HCT116 (cell line): ENCODE measurements at regions not wholly inside any gene's neighbourhood (a gene's known extent, or its start where the extent isn't known, plus 50 kb on each side); places are given as distances from the start of the nearest gene placed in this dataset.

Experiments used
- ATAC-seq: fragments of 200-7000 bp; cut with Tn5 transposase; 2 replicates; pipeline ENCODE4 v1.9.1; 2020; ENCODE audit warnings: mild to moderate bottlenecking, moderate library complexity
- BruUV-seq: library from RNA; stranded (reverse); fragments of 400-500 nt; replicated peaks from 2 replicates; lab custom pipeline; 2021; lab: Mats Ljungman, UMichigan
- CTCF ChIA-PET: fragments of 300-600 bp; sonication (Branson Sonifier 250); formaldehyde crosslinking; loops from one replicate; lab custom pipeline; 2021; ENCODE audit warnings: antibody characterized with exemption; lab: Charles Lee
- POLR2A ChIA-PET: fragments of 300-600, 350-600 bp; sonication (Branson Sonifier 250); formaldehyde crosslinking; loops from one replicate; lab custom pipeline; 2021; ENCODE audit warnings: antibody characterized with exemption; lab: Charles Lee
- RAD21 ChIA-PET, 2 experiments: fragments of 300-600 bp; sonication (Branson Sonifier 250); formaldehyde crosslinking; loops; one replicate each; lab custom pipeline; 2023; ENCODE audit warnings: low total read pairs in 2 of 2; ENCODE audit not compliant: uncharacterized antibody in 2 of 2, unreplicated experiment in 2 of 2, low non-redundant PET in 1 of 2; lab: Charles Lee
- DNase-seq: peaks from one replicate; pipeline ENCODE4 v3.0.0-alpha.2; 2010; ENCODE audit warnings: low read depth, low spot score
- H2AFZ ChIP-seq: fragments of 200-600 bp; shearing (Covaris generic), sonication (generic); 2 replicates; pipeline ENCODE4 v1.6.1; 2017; ENCODE audit warnings: low read depth, mixed run types, mixed read lengths, antibody characterized with exemption, low read length; ENCODE audit not compliant: poor library complexity, severe bottlenecking
- H3K27ac ChIP-seq: 2 replicates; pipeline ENCODE4 v1.5.1; 2012; ENCODE audit warnings: low read depth, low read length
- H3K27me3 ChIP-seq: fragments of 200-600 bp; sonication (generic); 2 replicates; pipeline ENCODE4 v1.6.1; 2016; ENCODE audit warnings: mixed run types, low read length, mixed read lengths; ENCODE audit not compliant: insufficient read depth
- H3K36me3 ChIP-seq, 2 experiments: fragments of 200-500 bp in 1 of 2; fragments of 200-600 bp in 1 of 2; sonication (Bioruptor generic) in 1 of 2; sonication (generic) in 1 of 2; 2 replicates each; pipeline versions ENCODE4 v1.5.1 to v1.6.1; 2014 to 2016; ENCODE audit warnings: low read length in 2 of 2, inconsistent platforms in 1 of 2, mixed read lengths in 1 of 2, mixed run types in 1 of 2; ENCODE audit not compliant: insufficient read depth in 2 of 2, control insufficient read depth in 1 of 2
- H3K4me1 ChIP-seq, 2 experiments: fragments of 200-600 bp in 1 of 2; sonication (generic) in 1 of 2; 2 replicates each; pipeline versions ENCODE4 v1.5.1 to v1.6.1; 2012 to 2017; ENCODE audit warnings: low read length in 2 of 2, inconsistent platforms in 1 of 2, mild to moderate bottlenecking in 1 of 2, mixed read lengths in 1 of 2, mixed run types in 1 of 2, moderate library complexity in 1 of 2; ENCODE audit not compliant: insufficient read depth in 2 of 2, control insufficient read depth in 1 of 2
- H3K4me2 ChIP-seq: fragments of 200-600 bp; sonication (generic); 2 replicates; pipeline ENCODE4 v1.6.1; 2017; ENCODE audit warnings: mixed run types, low read length, mixed read lengths
- H3K4me3 ChIP-seq, 2 experiments: fragments of 200-600 bp in 1 of 2; sonication (generic) in 1 of 2; replicated peaks in 1 of 2; 2 replicates each; pipeline ENCODE4 v1.5.1; 2011 to 2016; ENCODE audit warnings: low read length in 2 of 2, control low read depth in 1 of 2, low read depth in 1 of 2, mild to moderate bottlenecking in 1 of 2, mixed read lengths in 1 of 2, mixed run types in 1 of 2
- H3K79me2 ChIP-seq: fragments of 200-600 bp; sonication (generic); 2 replicates; pipeline ENCODE4 v1.6.1; 2017; ENCODE audit warnings: mild to moderate bottlenecking, mixed run types, low read length, moderate library complexity, mixed read lengths; ENCODE audit not compliant: insufficient read depth
- H3K9ac ChIP-seq: fragments of 200-600 bp; sonication (generic); 2 replicates; pipeline ENCODE4 v1.6.1; 2016; ENCODE audit warnings: low read length, mixed read lengths
- H3K9me2 ChIP-seq: fragments of 200-600 bp; sonication (generic), shearing (Covaris generic); 2 replicates; pipeline ENCODE4 v1.6.1; 2017; ENCODE audit warnings: mixed run types, mild to moderate bottlenecking, moderate library complexity; ENCODE audit not compliant: insufficient read depth
- H3K9me3 ChIP-seq, 2 experiments: fragments of 200-500 bp in 1 of 2; fragments of 200-600 bp in 1 of 2; sonication (Bioruptor generic) in 1 of 2; sonication (generic) in 1 of 2; 2 replicates each; pipeline ENCODE4 v1.6.1; 2014 to 2017; ENCODE audit warnings: low read length in 2 of 2, mixed read lengths in 2 of 2, inconsistent platforms in 1 of 2, low read depth in 1 of 2, mild to moderate bottlenecking in 1 of 2, mixed run types in 1 of 2, moderate library complexity in 1 of 2; ENCODE audit not compliant: control insufficient read depth in 1 of 2, insufficient read depth in 1 of 2
- H4K20me1 ChIP-seq: fragments of 200-600 bp; sonication (generic), shearing (Covaris generic); 2 replicates; pipeline ENCODE4 v1.6.1; 2017; ENCODE audit warnings: mixed run types, mild to moderate bottlenecking, moderate library complexity; ENCODE audit not compliant: insufficient read depth
- CEBPB ChIP-seq: IDR thresholded peaks from 2 replicates; pipeline ENCODE4 v1.6.1; 2012; ENCODE audit warnings: low read depth
- ELF1 ChIP-seq: IDR thresholded peaks from 2 replicates; pipeline ENCODE4 v1.6.1; 2012; ENCODE audit warnings: low read depth, borderline replicate concordance
- EZH2 ChIP-seq: fragments of 200-600 bp; sonication (generic); IDR thresholded peaks from 2 replicates; pipeline ENCODE4 v1.6.1; 2017; ENCODE audit warnings: antibody characterized with exemption, mixed run types
- EZH2phosphoT487 ChIP-seq: fragments of 200-600 bp; IDR thresholded peaks from 2 replicates; pipeline ENCODE4 v1.6.1; 2018; ENCODE audit warnings: antibody characterized with exemption, borderline replicate concordance
- FOSL1 ChIP-seq: IDR thresholded peaks from 2 replicates; pipeline ENCODE4 v1.6.1; 2012; ENCODE audit warnings: low read depth
- JUND ChIP-seq: IDR thresholded peaks from 2 replicates; pipeline ENCODE4 v1.6.1; 2012
- POLR2A ChIP-seq: IDR thresholded peaks from 2 replicates; pipeline ENCODE4 v1.7.0; 2011; ENCODE audit warnings: borderline replicate concordance; ENCODE audit not compliant: insufficient read depth, insufficient read length; ENCODE audit errors: extremely low read depth
- POLR2AphosphoS5 ChIP-seq: IDR thresholded peaks from 2 replicates; pipeline ENCODE4 v1.6.1; 2011; ENCODE audit warnings: mild to moderate bottlenecking, low read depth, low read length, moderate library complexity
- RAD21 ChIP-seq: IDR thresholded peaks from 2 replicates; pipeline ENCODE4 v1.6.1; 2012; ENCODE audit warnings: low read depth, mild to moderate bottlenecking
- SIN3A ChIP-seq: IDR thresholded peaks from 2 replicates; pipeline ENCODE4 v1.6.1; 2012; ENCODE audit warnings: low read depth
- SP1 ChIP-seq: IDR thresholded peaks from 2 replicates; pipeline ENCODE4 v1.6.1; 2012; ENCODE audit warnings: low read depth
- SRF ChIP-seq: IDR thresholded peaks from 2 replicates; pipeline ENCODE4 v1.6.1; 2012; ENCODE audit warnings: low read depth
- YY1 ChIP-seq: IDR thresholded peaks from 2 replicates; pipeline ENCODE4 v1.6.1; 2011; ENCODE audit warnings: low read length, low read depth, moderate library complexity, mild to moderate bottlenecking; ENCODE audit not compliant: insufficient replicate concordance; ENCODE audit errors: extremely low read depth
- ZNF274 ChIP-seq: fragments of 200-500 bp; sonication (Bioruptor generic); IDR thresholded peaks from 2 replicates; pipeline ENCODE4 v1.6.1; 2014; ENCODE audit warnings: mild to moderate bottlenecking, low read depth, low read length, inconsistent platforms
- intact Hi-C: fragments of 100-400 bp; cut with micrococcal nuclease; formaldehyde crosslinking; loops from 2 replicates; pipeline ENCODE4 v1.10.0; 2022
- TF ChIP-seq, protein P1 (sequence below), 3 experiments: fragments of 200-600 bp in 1 of 3; sonication (generic) in 1 of 3; IDR thresholded peaks in 2 of 3; conservative IDR thresholded peaks in 1 of 3; 2 replicates each; pipeline ENCODE4 v1.5.1; 2012 to 2017; ENCODE audit warnings: low read depth in 2 of 3, low read length in 2 of 3, antibody characterized with exemption in 1 of 3, borderline replicate concordance in 1 of 3, control low read depth in 1 of 3, mild to moderate bottlenecking in 1 of 3, mixed read lengths in 1 of 3, mixed run types in 1 of 3, moderate library complexity in 1 of 3; ENCODE audit not compliant: insufficient read depth in 1 of 3
- TF ChIP-seq, protein P2 (sequence below): IDR thresholded peaks from 2 replicates; pipeline ENCODE4 v1.6.1; 2011; ENCODE audit warnings: mild to moderate bottlenecking, low read length, moderate library complexity; ENCODE audit not compliant: insufficient replicate concordance; ENCODE audit errors: extremely low read depth
- TF ChIP-seq, protein P3 (sequence below): IDR thresholded peaks from 2 replicates; pipeline ENCODE4 v1.6.1; 2012

DNA sequence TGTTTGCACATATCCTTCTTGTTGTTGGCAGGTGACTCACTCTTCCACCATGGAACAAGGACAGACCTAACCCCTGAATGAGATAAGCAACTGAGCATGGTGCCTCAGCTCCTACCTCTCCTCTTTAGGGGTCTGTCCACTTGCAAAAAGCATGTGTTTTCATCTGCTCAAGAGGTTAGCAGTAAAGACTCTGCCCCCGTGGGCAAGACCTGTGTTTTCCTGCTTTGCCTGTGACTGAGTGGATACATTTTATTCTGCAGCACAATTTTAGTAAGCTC lies 111.0 kb upstream of the LIFR start:
- DNase-seq: no peak
- intact Hi-C loops: loop anchor here (1.0 to 5.0 kb wide), 4 partner anchors 115 to 460 kb away; no protein-coding TSS in a partner anchor
- Histone ChIP-seq H3K27ac (no peak overlapping the region), H3K9me2 (no peaks in the 10 kb centered on the region; the same call in 1 of the 2 replicates), H3K9ac (no peak overlapping the region), H3K36me3 (no peaks in the 10 kb centered on the region), H3K4me2 (no peak overlapping the region), H3K79me2 (no peaks in the 10 kb centered on the region), H3K4me1 (no peaks in the 10 kb centered on the region), H3K4me3 (no peak overlapping the region)
- no TSS peak for BruUV-seq
- ChIA-PET CTCF (interaction anchor here (1.4 to 3.7 kb wide), 3 partner anchors 142 to 226 kb away, joined by 4 to 65 read pairs (median 5); no protein-coding TSS in a partner anchor), RAD21 (interaction anchor here (1.6 to 3.4 kb wide), 2 partner anchors 226 kb away, joined by 6 to 17 read pairs; no protein-coding TSS in a partner anchor)
- TF ChIP-seq YY1 (no peak), SP1 (no peak), ZNF274 (no peak), EZH2 (no peak), JUND (no peak), FOSL1 (no peak), POLR2A (no peak), CEBPB (no peak), SRF (no peak), RAD21 (no peak), SIN3A (no peak), EZH2phosphoT487 (no peak), POLR2AphosphoS5 (no peak), ELF1 (no peak)
- TF ChIP-seq, protein P1, sequence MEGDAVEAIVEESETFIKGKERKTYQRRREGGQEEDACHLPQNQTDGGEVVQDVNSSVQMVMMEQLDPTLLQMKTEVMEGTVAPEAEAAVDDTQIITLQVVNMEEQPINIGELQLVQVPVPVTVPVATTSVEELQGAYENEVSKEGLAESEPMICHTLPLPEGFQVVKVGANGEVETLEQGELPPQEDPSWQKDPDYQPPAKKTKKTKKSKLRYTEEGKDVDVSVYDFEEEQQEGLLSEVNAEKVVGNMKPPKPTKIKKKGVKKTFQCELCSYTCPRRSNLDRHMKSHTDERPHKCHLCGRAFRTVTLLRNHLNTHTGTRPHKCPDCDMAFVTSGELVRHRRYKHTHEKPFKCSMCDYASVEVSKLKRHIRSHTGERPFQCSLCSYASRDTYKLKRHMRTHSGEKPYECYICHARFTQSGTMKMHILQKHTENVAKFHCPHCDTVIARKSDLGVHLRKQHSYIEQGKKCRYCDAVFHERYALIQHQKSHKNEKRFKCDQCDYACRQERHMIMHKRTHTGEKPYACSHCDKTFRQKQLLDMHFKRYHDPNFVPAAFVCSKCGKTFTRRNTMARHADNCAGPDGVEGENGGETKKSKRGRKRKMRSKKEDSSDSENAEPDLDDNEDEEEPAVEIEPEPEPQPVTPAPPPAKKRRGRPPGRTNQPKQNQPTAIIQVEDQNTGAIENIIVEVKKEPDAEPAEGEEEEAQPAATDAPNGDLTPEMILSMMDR (IDR thresholded peaks at IDR 0.05 in 2 of 3, conservative IDR thresholded peaks at IDR 0.05 in 1 of 3; ENCODE audit: borderline replicate concordance in 1 of 3, insufficient read depth in 1 of 3, low read depth in 2 of 3, low read length in 2 of 3): no peak
- TF ChIP-seq, protein P2, sequence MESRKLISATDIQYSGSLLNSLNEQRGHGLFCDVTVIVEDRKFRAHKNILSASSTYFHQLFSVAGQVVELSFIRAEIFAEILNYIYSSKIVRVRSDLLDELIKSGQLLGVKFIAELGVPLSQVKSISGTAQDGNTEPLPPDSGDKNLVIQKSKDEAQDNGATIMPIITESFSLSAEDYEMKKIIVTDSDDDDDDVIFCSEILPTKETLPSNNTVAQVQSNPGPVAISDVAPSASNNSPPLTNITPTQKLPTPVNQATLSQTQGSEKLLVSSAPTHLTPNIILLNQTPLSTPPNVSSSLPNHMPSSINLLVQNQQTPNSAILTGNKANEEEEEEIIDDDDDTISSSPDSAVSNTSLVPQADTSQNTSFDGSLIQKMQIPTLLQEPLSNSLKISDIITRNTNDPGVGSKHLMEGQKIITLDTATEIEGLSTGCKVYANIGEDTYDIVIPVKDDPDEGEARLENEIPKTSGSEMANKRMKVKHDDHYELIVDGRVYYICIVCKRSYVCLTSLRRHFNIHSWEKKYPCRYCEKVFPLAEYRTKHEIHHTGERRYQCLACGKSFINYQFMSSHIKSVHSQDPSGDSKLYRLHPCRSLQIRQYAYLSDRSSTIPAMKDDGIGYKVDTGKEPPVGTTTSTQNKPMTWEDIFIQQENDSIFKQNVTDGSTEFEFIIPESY: no peak
- TF ChIP-seq, protein P3, sequence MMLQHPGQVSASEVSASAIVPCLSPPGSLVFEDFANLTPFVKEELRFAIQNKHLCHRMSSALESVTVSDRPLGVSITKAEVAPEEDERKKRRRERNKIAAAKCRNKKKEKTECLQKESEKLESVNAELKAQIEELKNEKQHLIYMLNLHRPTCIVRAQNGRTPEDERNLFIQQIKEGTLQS: no peak
- TF ChIP-seq, all 23 proteins: peak for 0
- Histone ChIP-seq H2AFZ (no peak overlapping the region), H3K9me3 (no peaks in the 10 kb centered on the region), H4K20me1 (no peaks in the 10 kb centered on the region), H3K27me3 (no peaks in the 10 kb centered on the region)
- no peak; the same call in 1 of the 2 replicates for ATAC-seq
- POLR2A ChIA-PET: interaction anchor here (1.4 kb wide), 1 partner anchor 226 kb away, joined by 3 read pairs; no protein-coding TSS in a partner anchor
